ENCODE measurements at regions not wholly inside any gene's neighbourhood (a gene's known extent, or its start where the extent isn't known, plus 50 kb on each side); places are given as distances from the start of the nearest gene placed in this dataset.

DNA sequence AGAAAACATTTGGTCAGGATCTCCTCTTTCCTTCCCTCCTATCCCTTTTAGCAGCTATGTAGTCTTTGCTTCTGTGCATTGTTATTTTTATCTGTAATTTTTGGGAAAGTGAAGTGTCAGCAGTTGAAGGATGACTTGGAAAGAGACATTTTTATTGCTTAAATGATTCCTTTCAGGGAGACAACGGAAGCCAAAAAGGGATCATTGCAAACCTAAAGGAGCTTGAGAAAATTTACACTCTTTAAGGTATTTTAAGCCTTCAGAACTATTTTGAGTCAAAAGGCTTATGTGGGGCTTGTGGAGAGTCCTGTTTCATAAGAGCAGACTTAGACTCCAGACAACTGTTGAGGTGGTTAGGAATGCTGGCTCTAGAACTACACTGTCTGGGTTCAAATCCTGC is 281.6 kb downstream of the KIF4B start:
- TF ChIP-seq, protein P1, sequence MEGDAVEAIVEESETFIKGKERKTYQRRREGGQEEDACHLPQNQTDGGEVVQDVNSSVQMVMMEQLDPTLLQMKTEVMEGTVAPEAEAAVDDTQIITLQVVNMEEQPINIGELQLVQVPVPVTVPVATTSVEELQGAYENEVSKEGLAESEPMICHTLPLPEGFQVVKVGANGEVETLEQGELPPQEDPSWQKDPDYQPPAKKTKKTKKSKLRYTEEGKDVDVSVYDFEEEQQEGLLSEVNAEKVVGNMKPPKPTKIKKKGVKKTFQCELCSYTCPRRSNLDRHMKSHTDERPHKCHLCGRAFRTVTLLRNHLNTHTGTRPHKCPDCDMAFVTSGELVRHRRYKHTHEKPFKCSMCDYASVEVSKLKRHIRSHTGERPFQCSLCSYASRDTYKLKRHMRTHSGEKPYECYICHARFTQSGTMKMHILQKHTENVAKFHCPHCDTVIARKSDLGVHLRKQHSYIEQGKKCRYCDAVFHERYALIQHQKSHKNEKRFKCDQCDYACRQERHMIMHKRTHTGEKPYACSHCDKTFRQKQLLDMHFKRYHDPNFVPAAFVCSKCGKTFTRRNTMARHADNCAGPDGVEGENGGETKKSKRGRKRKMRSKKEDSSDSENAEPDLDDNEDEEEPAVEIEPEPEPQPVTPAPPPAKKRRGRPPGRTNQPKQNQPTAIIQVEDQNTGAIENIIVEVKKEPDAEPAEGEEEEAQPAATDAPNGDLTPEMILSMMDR (IDR thresholded peaks at IDR 0.05): no peak
- no peak for TF ChIP-seq POLR2A (IDR thresholded peaks at IDR 0.05)
